GM04503 (cell line): ENCODE measurements at regions not wholly inside any gene's neighbourhood (a gene's known extent, or its start where the extent isn't known, plus 50 kb on each side); places are given as distances from the start of the nearest gene placed in this dataset.
A peak's percentile ranks its signal among the peaks of the same experiment; 100 is the strongest.
"Not testable (repeated sequence)": the region's sequence is repeated elsewhere in the genome, so short reads cannot be mapped to it uniquely, and the experiment has no call there.

Experiments used
- DNase-seq: peaks from one replicate; pipeline ENCODE4 v3.0.0-alpha.2; 2012; ENCODE audit warnings: low read depth

DNA sequence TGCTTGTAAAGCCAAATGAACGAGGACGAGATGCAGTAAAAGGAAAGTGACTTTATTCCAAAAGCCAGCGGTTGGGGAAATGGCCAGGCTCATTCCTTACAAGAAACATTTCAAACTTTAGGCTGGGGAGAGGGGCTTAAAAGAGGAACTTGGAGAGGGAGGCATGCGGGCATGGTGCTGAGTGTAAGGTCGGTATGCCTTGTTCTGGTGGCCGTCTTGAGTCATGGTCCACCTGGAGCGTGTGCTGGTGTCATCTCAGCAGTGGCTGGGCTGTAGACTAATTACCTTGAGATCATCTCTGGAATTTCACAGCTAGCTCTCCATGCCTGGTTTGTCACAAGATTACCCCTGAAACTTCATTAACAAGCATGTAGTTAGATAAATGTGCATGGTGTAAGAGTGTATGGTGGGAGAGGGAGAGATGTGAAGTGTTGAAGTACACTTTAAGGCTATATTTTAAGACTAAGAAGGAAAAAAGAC lies 156.4 kb upstream of the PFN2 start:
- DNase-seq: no peak

DNA sequence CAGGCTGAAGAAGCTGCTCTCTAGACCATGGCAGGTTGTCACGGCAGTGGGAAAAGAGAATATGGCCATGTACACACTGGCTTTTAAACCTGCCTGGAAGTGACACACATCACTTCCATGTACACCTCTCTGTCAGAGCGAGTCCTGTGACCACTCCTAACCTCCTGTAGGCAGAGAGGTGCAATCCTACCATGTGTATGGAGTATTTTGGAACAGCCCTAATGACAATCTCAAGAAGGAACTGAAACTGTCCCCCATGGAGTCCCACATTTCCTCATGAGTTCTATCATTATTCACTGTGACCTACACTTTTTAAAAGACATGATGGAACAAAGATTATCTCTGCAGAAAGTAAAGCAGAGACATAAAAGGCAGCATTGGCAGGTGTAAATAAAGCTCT lies 153.4 kb upstream of the PFN2 start:
- no peak for DNase-seq

DNA sequence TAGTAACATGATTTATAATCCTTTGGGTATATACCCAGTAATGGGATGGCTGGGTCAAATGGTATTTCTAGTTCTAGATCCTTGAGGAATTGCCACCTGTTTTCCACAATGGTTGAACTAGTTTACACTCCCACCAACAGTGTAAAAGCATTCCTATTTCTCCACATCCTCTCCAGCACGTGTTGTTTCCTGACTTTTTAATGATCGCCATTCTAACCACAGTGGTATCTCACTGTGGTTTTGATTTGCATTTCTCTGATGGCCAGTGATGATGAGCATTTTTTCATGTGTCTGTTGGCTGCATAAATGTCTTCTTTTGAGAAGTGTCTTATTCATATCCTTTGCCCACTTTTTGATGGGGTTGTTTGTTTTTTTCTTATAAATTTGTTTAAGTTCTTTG lies 152.6 kb upstream of the PFN2 start:
- not testable (repeated sequence) for DNase-seq

DNA sequence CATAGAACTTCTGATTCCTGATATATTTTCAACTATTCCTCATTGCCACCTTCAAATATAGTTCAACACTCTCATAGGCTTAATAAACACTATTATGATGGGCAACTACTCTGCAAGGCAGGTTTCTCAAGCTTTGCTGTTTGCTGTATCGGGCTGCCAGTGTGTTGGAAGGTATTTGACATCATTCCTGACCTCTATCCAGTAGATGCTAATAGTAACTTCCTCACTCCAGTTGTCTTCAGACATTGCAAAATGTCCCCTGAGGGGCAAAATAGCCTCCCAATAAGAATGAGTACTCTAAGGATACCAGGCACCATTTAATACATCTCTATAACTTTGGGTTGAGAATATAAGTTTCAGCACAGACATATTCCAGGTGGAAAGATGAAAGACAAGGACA lies 147.5 kb upstream of the PFN2 start:
- no peak for DNase-seq

DNA sequence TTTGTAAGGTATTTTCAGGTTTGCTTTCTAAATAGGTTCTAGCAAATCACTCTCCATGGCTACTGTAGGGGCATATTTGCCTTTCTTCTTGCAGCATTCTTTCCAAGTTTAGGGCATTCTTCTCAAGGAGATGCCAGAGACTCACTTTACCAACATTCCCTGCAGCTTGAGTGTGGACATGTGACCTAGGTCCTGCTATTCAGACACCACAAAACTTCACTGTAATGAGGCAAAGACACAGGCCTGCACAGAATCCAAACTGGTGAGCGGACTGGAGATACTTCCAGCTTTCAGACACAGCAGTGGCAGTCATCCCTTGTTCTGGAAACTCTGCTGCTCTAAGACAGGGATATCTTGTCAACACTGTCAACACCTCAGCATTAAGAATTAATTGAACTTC lies 146.4 kb upstream of the PFN2 start:
- no peak for DNase-seq

DNA sequence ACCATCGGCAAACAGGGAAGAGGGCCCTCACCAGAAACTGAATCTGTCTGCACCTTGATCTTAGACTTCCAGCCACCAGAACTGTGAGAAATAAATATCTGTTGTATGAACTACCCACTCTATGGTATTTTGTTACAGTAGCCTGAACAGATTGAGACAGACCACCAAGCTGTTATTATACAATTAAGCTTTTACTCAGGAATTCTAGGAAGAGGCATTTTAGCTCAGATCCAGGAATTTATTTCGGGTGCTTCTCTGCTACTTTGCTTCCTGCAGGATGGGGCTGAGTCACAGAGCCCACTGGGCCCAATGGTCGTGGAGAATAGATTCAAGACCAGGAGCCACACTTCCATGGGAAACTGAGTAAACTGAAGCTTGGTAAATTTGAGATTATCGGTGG lies 145.5 kb upstream of the PFN2 start:
- DNase-seq: no peak

DNA sequence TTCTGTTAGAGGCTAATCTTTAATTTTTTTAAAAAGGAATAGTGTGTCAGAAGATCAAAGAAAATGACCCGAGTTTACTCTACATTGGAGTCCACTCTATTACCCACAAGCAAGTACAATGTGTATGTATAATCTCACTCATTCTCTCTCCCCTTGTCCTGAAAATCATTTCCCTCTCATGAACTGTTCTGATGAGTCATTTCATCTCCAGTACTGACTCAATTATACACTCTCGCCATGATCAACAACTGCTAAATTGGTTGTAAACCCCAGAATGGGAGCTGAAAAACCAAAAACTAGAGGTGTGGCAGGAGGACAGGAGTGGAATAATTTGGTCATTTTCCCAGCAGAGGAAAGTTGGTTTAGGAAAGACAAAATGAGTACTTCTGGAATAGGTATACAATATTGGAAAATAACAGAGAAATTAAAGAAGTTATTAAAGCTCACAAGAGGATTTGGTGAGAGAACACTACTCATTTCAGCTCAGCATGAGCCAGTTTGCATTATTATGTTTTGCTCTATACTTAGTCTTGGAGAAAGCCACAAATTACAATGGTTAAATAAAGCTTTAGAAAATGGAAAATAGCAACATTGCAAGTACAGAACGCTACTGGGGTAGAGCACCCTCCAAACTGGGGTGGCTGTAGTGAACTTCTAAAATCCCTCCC lies 144.3 kb upstream of the PFN2 start:
- DNase-seq: no peak

DNA sequence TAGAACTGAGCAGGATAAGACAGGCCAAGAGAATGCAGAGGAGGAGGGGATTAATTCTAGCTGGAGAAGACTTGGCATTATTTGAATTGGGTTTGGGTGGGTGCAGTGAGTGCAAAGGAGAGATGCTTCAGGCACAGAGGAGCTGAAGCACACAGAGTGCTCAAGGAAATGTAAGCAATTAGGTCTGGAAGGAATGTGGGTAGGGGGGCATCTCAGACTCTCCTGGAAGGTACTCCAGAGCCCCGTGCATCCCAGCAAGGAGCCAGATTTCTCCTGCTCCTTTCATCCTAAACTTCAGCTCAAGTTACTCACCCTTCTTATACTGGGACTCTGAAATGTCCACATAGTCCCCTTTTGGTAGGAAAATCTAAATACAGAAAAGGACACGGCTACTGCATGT lies 143.6 kb upstream of the PFN2 start:
- no peak for DNase-seq

DNA sequence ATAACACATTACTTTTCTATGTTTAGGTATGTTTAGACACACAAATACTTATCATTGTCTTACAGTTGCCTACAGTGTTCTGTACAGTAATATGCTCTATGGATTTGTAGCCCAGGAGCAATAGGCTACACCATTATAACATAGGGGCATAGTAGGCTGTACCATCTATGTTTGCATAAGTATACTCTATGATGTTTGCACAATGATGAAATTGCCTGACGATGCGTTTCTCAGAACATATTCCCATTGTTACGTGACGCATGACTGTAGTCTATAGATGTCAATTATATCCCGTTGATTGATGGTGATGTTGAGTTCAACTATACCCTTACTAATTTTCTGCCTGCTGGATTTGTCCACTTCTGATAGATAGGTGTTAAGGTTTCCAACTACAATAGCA lies 139.4 kb upstream of the PFN2 start:
- no peak for DNase-seq

DNA sequence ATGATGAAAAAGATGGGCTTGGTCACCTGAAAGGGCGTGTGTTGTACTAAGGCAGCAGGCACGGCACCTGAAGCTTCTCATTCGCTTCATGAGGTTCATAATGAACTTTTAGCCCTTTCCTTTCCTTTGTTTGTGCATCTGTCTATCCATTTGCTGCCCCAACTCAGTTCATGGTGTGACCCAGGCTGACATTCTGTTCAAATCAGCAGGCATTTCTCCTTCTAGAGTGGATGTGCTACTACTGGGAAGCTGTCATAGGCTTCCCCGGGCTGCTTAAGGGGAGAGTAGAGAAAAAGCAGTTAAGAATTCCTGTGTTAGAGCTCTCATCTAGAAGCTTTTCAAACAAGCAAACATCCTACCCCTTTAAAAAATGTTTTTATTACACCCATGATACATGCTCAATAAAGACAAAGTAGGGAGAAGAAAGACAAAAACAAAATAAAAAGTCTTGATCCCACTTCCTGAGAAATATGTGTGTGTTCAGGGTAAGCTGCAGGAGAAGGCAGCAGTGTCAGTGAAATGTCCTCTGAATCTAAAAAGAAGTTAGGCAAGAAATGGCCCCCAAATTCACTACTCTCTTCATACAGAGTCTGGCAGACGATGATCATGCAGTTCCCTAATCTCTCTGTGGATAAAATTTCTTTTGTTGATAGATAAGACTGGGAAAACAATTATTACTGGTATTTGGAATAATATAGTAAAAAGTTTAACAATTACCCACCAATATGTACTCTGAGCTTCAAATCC lies 136.9 kb upstream of the PFN2 start:
- no peak for DNase-seq

DNA sequence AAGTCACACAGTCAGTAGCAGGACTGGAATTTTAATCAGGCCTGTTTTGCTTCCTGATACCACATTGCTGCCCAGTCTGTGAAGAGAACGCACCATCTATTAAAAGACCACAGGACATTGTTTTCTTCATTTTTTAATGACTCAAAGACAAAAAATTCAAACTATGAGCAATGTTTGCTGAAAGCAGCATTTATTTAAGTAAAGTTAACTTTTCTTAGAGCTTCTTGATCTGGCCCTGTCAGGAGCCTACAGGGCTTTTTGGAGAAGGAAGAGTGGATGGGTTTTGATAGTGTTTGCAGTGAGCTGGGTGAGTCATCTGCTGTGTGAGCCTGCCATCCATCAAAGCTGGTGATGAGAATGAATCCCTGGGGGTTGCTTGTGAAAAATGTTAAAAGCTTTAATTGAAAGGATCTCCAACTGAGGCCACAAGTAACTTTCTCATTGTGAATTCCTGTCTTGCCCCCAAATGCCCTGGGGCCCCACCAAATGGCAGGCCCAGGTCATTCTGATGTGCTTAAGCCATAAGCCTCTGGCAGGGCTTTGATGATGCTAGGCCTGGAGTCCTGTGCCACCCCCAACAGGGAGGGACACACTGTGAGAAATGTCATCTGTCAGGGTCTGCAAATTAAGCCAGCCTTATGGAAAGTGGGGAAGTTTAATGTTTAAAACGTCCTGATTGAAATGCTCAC lies 136.2 kb upstream of the PFN2 start:
- DNase-seq: peak; percentile 99

DNA sequence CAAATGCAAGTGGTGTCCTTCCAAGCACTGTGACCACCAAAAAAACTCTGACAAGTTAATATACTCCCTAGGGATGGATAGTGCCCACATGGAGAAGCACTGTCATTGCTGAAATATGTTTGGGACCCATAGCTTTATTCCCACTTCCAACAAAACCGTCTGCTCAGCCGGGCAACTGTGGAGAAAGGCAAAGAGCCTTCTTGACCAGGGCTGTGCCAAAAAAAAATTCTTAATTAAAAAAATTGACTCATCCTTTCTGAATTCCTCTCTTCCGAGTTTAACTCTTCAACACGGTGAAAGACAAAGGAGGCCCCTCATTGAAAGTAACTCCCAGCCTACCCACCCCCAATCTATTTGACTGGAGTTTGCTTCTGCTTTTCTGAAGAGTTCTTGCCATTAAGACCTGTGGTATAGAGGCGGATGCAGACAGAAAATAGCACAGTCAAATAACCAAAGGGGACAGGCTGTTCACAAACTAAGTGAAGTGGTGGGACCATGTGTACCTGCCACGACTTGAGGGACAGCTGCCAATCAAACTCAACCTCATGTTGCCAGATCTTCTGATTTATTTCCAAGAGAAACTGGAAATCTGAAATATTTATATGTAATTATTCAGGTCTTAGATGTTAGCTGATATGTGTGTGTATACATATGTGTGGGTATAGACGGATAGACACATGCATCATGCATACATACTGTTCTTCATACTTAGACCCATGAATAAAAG lies 135.4 kb upstream of the PFN2 start:
- no peak for DNase-seq

DNA sequence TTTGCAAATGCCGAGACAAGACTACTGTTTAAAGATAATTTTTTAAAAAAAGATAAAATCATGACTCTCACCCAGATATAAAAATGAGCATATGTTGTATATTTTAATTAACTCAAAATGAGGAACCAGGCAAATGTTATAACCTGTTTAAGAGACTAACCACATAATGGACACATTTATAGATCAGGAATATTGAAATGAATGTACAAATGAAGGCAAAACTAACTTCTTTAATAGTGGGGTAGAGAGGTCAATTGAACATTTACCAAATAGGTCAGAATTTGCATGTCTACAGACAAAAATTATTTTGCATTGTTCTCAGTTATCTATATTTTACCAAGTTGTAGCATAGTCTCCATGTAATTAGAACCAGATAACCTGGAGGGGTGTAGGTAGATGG lies 134.3 kb upstream of the PFN2 start:
- DNase-seq: no peak

DNA sequence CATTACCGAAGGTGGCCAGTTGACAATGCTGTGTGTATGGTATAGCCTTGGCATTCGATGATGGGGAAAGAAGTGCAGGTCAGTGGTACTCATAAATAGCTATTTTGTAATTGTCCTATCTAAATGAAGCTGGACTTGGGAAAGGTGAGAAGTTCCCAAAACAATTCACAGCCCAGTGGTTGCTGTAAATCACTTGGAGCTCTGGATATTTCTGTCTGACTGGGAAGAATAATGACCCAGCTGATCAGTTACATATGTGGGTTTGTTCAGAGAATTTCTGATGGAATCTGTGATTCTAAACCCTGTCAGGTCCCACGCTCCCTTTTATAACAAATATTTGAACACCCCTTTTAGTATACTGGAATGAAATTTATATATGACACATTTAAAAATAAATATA lies 133.9 kb upstream of the PFN2 start:
- DNase-seq: no peak

DNA sequence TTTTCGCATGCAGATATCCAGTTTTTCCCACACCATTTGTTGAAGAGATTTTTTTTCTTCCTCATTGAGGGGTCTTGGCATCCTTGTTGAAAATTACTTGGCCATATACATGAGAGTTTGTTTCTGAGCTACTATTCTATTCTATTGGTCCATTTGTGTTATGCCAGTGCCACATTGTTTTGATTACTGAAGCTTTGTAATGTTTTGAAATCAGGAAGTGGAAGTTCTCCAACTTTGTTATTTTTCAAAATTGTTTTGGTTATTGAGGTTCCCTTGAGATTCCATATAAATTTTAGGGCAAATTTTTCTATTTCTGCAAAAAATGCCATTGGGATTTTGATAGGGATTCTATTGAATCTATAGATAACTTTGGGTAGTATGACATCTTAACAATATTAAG lies 130.3 kb upstream of the PFN2 start:
- no peak for DNase-seq

DNA sequence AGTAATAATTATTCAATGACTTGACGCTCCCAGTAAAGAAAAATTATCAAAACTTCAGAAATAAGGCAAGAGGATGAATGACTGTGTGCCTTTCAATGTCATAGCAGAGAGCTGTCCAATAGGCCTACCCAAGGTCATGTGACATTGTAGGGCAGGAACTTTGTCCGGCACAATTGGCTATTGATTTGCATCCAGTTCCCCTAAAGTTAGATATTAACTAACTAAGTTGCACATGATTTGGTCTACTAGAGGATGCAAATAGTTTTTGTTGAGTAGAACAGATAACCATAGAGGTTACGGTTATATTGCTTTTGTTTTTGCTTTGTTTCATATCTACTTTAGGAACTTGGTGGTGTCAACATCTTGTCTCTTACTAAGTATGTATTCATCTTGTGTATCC lies 127.9 kb upstream of the PFN2 start:
- no peak for DNase-seq

DNA sequence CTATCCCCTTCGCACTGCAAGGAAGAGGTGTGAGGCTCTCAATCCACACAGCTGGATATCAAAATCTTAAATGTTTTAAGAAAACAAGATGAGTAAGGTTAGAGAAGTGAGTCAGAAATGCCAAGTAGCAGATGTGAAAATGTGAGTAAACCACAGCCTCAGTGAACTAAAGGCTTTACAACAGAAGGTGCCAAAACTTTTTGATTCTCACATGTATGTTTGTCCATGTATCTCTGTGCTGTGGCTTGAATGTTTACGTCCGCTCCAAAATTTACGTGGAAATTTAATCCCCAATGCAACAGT lies 126.8 kb upstream of the PFN2 start:
- no peak for DNase-seq

DNA sequence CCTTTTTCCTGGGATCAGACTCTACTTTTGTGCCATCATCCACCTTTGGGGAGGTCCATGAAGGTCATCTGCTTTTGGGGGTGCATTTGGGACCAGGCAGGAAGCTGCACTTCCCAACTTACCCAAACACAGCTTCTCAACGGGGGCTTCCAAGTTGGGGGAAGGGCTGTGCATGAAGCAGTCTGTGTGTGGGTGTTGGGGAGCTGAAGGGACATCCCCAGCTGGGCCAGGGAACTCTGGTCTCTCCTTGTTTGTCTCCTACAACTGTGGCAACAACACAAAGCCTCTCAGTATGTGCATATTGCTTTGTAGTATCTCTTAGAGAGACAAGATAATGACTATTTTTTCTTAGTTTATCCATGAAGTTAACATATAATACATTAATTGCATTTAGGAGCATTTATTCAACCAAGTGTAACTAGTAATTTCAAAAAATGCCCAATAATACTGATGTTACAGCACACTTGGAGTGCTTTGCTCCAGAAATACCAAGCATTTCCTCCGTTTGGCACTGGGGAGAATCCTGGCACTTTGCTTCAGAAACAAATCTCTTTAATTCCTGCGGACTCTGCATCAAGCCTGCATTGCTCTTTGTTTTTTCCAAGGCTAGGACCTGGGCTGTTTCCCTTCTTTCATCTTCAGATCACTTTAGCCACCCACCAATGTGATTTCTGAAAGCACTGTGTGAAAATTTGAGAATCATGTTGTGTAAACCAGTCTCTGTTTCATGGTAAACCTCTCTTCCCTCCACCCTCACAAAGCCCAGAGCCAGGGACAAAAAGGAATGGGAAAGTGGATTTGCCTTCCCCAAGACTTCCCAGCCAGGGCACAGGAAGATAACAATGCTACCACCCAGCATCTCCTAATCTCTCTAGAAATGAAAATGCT lies 126.2 kb upstream of the PFN2 start:
- no peak for DNase-seq

DNA sequence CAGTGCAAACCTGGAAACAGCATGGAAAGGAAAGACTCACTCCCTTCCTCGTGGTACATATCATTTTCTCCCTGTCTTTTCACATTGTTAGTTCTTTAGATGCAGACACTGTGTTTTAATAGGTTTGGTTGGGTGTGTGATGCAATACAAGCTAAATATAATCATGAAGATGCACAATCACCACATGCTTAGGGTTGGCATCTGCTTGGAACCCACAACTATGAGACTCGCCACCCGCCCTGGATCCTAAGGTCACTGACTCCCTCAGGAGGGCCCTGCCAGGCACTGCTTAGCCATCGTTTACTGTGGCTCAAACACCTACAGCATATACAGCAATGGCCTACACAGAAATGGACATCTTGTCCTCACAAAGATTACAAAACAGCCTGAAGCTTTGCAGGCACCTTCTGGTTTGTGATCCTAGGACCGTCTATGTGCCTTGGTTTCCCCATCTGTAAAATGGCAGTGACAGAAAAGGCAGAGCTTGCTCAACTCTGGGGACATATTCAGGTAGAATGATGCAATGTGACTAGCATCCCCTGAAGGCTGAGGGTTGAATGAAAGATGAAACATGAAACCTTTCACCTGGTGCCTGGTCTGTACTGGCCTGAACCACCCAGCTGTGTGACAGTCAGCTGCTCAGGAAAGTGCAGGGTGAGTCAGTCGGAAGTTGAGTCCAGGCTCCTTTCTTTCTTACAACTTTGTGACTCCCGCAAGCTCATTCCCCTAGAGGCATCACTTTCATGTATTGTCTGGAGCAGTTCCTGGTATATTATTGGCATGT lies 123.6 kb upstream of the PFN2 start:
- no peak for DNase-seq

DNA sequence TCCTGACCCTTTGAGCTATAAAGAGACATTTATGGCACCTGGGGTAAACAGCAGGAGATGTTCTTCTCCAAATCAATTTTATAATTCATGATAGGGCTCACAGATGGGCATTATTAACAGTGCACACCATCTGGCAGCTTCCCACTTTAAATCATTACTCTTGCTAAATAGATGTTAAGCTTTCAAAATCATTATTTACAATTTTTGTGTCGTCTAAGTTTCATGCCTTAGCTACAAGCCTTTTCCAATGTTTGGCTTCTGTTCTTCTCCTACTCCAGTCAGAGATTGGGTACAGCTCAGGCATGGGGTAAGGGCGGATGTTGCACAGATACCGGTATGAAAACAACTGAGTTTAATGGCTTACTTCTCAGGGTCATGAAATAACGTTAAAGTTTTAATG lies 120.9 kb upstream of the PFN2 start:
- no peak for DNase-seq

DNA sequence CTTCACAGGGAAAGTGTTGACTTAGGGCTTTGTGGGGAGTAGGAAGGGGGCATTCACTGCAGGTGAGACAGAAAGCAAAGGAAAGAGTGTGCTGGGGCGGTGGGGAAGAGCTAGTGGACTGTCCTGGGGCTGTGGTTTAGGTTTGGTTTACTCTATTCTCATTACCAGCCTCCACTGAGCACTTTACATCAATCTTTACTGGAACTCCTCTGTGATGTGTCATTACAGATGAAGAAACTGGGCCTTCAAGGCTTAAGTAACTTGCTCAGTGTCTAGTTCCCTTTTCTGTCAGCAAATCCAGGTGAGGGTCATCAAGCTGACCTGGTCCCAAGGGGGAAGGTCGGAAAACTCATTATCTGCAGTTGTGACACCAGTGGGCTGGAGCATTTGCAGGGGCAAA lies 120.2 kb upstream of the PFN2 start:
- DNase-seq: no peak
